Astrocyte (in vitro differentiated cells and primary cell): ENCODE measurements at regions not wholly inside any gene's neighbourhood (a gene's known extent, or its start where the extent isn't known, plus 50 kb on each side); places are given as distances from the start of the nearest gene placed in this dataset.

Experiments used
- DNase-seq: peaks from one replicate; pipeline ENCODE4 v3.0.0-alpha.2; 2010; ENCODE audit warnings: low read depth
- FAIRE-seq: peaks from 2 replicates; lab custom pipeline; 2011; peaks lifted over from hg19 to GRCh38; lab: Jason Lieb, UNC
- H2AFZ ChIP-seq: 2 replicates; pipeline ENCODE4 v1.6.0; 2012; ENCODE audit warnings: low read depth, low read length, inconsistent platforms
- H3K27ac ChIP-seq: 2 replicates; pipeline ENCODE4 v1.5.1; 2011; ENCODE audit warnings: low read depth, low read length, inconsistent platforms
- H3K27me3 ChIP-seq: 2 replicates; pipeline ENCODE4 v1.6.0; 2011; ENCODE audit warnings: low read length, inconsistent platforms; ENCODE audit not compliant: insufficient read depth
- H3K36me3 ChIP-seq: 2 replicates; pipeline ENCODE4 v1.5.1; 2011; ENCODE audit warnings: low read length, inconsistent platforms; ENCODE audit not compliant: insufficient read depth
- H3K4me1 ChIP-seq: 2 replicates; pipeline ENCODE4 v1.5.1; 2011; ENCODE audit warnings: low read length, inconsistent platforms; ENCODE audit not compliant: insufficient read depth
- H3K4me2 ChIP-seq: 2 replicates; pipeline ENCODE4 v1.6.0; 2012; ENCODE audit warnings: low read length, inconsistent platforms
- H3K4me3 ChIP-seq: 2 replicates; pipeline ENCODE4 v1.5.1; 2011; ENCODE audit warnings: low read depth, mild to moderate bottlenecking, low read length, inconsistent platforms; ENCODE audit not compliant: insufficient read depth
- H3K79me2 ChIP-seq: 2 replicates; pipeline ENCODE4 v1.6.0; 2012; ENCODE audit warnings: mild to moderate bottlenecking, low read length, inconsistent platforms; ENCODE audit not compliant: insufficient read depth
- H3K9ac ChIP-seq: 2 replicates; pipeline ENCODE4 v1.6.0; 2012; ENCODE audit warnings: mild to moderate bottlenecking, low read length, inconsistent platforms
- H3K9me3 ChIP-seq: 2 replicates; pipeline ENCODE4 v1.5.1; 2012; ENCODE audit warnings: low read depth, mild to moderate bottlenecking, low read length, inconsistent platforms; ENCODE audit not compliant: insufficient read depth
- H4K20me1 ChIP-seq: 2 replicates; pipeline ENCODE4 v1.6.0; 2012; ENCODE audit warnings: low read length, inconsistent platforms; ENCODE audit not compliant: insufficient read depth
- H3K27ac Mint-ChIP-seq: one replicate; pipeline ENCODE4 v1.8.0; 2021; ENCODE audit warnings: mild to moderate bottlenecking, mixed read lengths; ENCODE audit not compliant: unreplicated experiment
- H3K27me3 Mint-ChIP-seq: one replicate; pipeline ENCODE4 v1.8.0; 2021; ENCODE audit warnings: low read depth, mixed read lengths; ENCODE audit not compliant: unreplicated experiment
- H3K36me3 Mint-ChIP-seq: one replicate; pipeline ENCODE4 v1.8.0; 2021; ENCODE audit warnings: low read depth, mixed read lengths; ENCODE audit not compliant: unreplicated experiment
- H3K4me1 Mint-ChIP-seq: one replicate; pipeline ENCODE4 v1.8.0; 2021; ENCODE audit warnings: low read depth, mixed read lengths; ENCODE audit not compliant: unreplicated experiment
- H3K4me3 Mint-ChIP-seq: one replicate; pipeline ENCODE4 v1.8.0; 2021; ENCODE audit warnings: mild to moderate bottlenecking, moderate library complexity, mixed read lengths; ENCODE audit not compliant: unreplicated experiment
- H3K9me3 Mint-ChIP-seq: one replicate; pipeline ENCODE4 v1.8.0; 2021; ENCODE audit warnings: mild to moderate bottlenecking, mixed read lengths; ENCODE audit not compliant: unreplicated experiment
- CTCF ChIP-seq: IDR thresholded peaks from 2 replicates; pipeline ENCODE4 v1.5.1; 2011; ENCODE audit warnings: low read depth, mild to moderate bottlenecking, inconsistent platforms, low read length, moderate library complexity; ENCODE audit not compliant: insufficient read depth
- EZH2 ChIP-seq: IDR thresholded peaks from 2 replicates; pipeline ENCODE4 v1.6.1; 2012; ENCODE audit warnings: mild to moderate bottlenecking, low read length, inconsistent platforms; ENCODE audit not compliant: insufficient read depth

DNA sequence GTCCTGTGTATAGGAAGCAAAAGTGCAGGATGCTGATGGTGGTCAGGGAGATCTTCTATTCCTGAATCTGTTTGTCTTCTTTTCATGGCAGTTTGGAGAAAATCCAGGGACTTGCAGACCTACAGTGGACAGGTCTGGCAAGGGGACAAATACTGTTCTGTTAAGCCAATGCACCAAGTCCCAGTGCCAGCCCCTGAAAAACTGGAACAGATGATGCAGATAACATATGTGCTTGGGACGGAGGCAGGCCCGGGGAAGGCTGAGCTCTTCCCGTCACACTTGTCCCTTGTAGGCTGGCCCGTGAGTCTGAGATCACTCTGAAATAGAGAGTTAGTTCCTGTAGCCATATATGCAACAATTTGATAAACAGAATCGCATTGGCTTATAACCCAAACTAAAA is 265.7 kb downstream of the MTRR start:
- Histone ChIP-seq H3K36me3 (no peaks in the 10 kb centered on the region), H3K9me3 (no peaks in the 10 kb centered on the region), H3K27ac (no peak overlapping the region), H2AFZ (no peak overlapping the region), H3K4me1 (no peaks in the 10 kb centered on the region), H3K79me2 (no peaks in the 10 kb centered on the region), H3K9ac (no peak overlapping the region), H4K20me1 (no peaks in the 10 kb centered on the region), H3K4me3 (no peak overlapping the region), H3K4me2 (no peak overlapping the region), H3K27me3 (no peaks in the 10 kb centered on the region)
- no peak for FAIRE-seq
- H3K4me3 Mint-ChIP-seq = no peak overlapping the region
- H3K9me3 Mint-ChIP-seq = no peaks in the 10 kb centered on the region
- no peak overlapping the region for H3K27ac Mint-ChIP-seq
- no peaks in the 10 kb centered on the region for H3K36me3 Mint-ChIP-seq
- no peak for TF ChIP-seq CTCF
- no peak for TF ChIP-seq EZH2
- no peaks in the 10 kb centered on the region for H3K27me3 Mint-ChIP-seq
- H3K4me1 Mint-ChIP-seq = no peaks in the 10 kb centered on the region
- DNase-seq = no peak

DNA sequence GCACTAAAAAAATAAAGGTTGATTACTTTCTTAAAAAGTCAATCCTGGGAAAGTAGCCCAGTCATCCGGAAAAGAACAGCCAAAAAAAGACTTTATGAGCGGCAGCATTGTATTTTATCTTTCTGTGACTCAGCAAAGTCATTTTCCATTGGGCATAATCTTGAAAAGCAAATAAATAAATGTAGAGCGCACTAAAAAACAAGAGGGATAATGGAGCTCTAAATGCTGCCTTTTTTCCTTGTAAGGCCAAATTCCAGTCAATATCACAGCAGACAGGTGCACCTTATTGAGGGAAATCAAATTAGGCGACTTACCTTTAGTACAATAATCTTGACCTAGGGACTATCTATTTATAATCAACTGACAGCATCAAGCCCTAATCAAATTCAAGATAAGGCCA is 266.8 kb downstream of the MTRR start:
- Histone ChIP-seq H3K4me1 (no peaks in the 10 kb centered on the region), H3K9me3 (no peaks in the 10 kb centered on the region), H3K79me2 (no peaks in the 10 kb centered on the region), H3K4me2 (no peak overlapping the region), H3K27me3 (no peaks in the 10 kb centered on the region), H4K20me1 (no peaks in the 10 kb centered on the region), H3K9ac (no peak overlapping the region), H3K4me3 (no peak overlapping the region), H3K27ac (no peak overlapping the region), H3K36me3 (no peaks in the 10 kb centered on the region), H2AFZ (no peak overlapping the region)
- no peak overlapping the region for H3K4me3 Mint-ChIP-seq
- no peak for DNase-seq
- no peaks in the 10 kb centered on the region for H3K27me3 Mint-ChIP-seq
- H3K9me3 Mint-ChIP-seq = no peaks in the 10 kb centered on the region
- H3K36me3 Mint-ChIP-seq = no peaks in the 10 kb centered on the region
- TF ChIP-seq CTCF (no peak), EZH2 (no peak)
- no peaks in the 10 kb centered on the region for H3K4me1 Mint-ChIP-seq
- FAIRE-seq = no peak
- H3K27ac Mint-ChIP-seq = no peak overlapping the region

DNA sequence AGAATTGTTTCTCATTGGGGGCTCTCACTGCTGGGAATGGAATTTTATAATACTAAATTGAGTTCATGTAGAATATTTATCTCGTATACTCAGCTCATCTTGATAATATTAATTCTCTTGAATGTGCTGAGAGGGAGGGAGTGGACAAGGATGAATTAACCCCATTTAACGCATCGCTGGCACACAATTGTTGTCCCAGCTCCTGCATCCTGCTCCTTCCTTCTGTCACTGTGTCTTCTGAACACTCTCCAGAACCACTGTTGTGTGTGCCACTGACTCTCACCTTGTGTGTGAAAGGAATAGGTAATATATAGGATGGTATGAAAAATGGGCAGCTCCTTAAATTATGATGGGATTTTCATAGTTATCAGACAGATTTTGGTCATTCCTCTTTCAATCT is 267.3 kb downstream of the MTRR start:
- Histone ChIP-seq H4K20me1 (no peaks in the 10 kb centered on the region), H2AFZ (no peak overlapping the region), H3K27me3 (no peaks in the 10 kb centered on the region), H3K9ac (no peak overlapping the region), H3K4me1 (no peaks in the 10 kb centered on the region), H3K4me3 (no peak overlapping the region), H3K27ac (no peak overlapping the region), H3K9me3 (no peaks in the 10 kb centered on the region), H3K4me2 (no peak overlapping the region), H3K36me3 (no peaks in the 10 kb centered on the region), H3K79me2 (no peaks in the 10 kb centered on the region)
- TF ChIP-seq CTCF = no peak
- no peak for TF ChIP-seq EZH2
- DNase-seq = no peak
- H3K27ac Mint-ChIP-seq = no peak overlapping the region
- H3K27me3 Mint-ChIP-seq = no peaks in the 10 kb centered on the region
- H3K4me1 Mint-ChIP-seq = no peaks in the 10 kb centered on the region
- FAIRE-seq = no peak
- no peaks in the 10 kb centered on the region for H3K9me3 Mint-ChIP-seq
- no peaks in the 10 kb centered on the region for H3K36me3 Mint-ChIP-seq
- no peak overlapping the region for H3K4me3 Mint-ChIP-seq
